HG02870 (cell line): ENCODE measurements at regions not wholly inside any gene's neighbourhood (a gene's known extent, or its start where the extent isn't known, plus 50 kb on each side); places are given as distances from the start of the nearest gene placed in this dataset.

ENCODE experiments used
- ATAC-seq: cut with Tn5 transposase; IDR thresholded peaks from one replicate; pipeline ENCODE4 v1.9.1; 2021; ENCODE audit warnings: mild to moderate bottlenecking, moderate library complexity; ENCODE audit not compliant: unreplicated experiment

DNA sequence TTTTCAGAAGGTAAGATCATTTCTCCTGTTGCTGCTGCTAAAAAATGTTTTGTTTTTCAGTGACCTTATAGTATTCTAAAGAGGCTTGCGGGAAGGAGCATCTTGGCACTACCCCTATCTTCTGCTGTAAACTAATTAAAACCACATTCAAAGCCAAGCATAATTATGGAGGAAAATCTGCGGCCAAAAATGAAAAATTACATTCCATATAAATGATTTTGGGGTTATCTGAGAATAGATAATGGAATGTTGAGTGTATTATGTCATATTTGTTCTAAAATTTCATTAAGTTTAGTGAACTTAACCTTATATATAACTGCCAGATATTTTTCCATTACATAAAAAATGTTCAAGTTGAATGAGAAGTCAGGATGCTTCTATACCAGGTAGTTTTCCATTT lies 170.4 kb upstream of the TMC3 start:
- no peak for ATAC-seq

GRCh38 chr15:81540909-81541308 lies 166.9 kb upstream of the TMC3 start:
- ATAC-seq: no peak

DNA sequence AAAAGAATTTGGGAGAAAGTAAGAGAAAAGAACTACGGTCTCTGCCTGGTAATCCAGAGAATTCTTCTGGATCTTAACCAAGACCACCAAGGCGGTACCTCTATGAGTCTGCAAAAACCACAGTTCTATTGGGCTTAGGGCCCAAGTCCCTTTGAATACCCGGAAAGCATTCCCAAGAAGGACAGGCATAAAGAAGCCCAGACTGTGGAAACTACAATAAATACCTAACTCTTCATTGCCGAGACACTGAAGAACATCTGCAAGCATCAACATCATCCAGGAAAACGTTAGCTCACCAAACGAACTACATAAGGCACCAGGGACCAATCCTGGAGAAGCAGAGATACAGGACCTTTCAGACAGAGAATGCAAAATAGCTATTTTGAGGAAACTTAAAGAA lies 162.3 kb upstream of the TMC3 start:
- ATAC-seq: no peak

GRCh38 chr15:81534124-81534523 lies 160.1 kb upstream of the TMC3 start:
- ATAC-seq: no peak

- no peak for ATAC-seq
Observed at GRCh38 chr15:81532001-81532400, 158.0 kb upstream of the TMC3 start.

DNA sequence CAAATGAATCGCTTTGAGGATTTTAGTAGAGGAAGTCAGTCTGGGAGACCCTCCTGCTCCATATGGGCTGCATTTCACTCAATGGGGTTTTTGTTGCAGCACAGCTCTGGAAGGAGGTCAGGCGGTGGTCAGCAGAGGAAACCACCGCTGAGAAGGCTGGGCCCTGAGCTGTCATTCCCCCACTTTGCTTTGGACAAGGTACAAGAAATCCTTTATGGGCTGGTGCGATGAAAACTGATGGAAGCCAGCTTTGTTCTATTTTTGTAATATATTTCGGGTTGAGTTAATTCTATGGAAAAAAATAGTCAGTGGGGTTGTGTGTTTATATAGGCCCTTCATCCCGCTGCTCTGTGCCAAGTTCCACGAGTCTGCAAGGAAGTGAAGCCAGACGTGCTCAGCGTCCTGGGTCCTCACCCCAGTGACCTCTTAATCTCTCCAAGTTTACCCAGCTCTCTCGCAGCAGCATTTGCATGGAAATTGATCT lies 157.1 kb upstream of the TMC3 start:
- ATAC-seq: no peak

GRCh38 chr15:81530271-81530691 lies 156.3 kb upstream of the TMC3 start:
- no peak for ATAC-seq

GRCh38 chr15:81529481-81529880 lies 155.5 kb upstream of the TMC3 start:
- no peak for ATAC-seq

GRCh38 chr15:81526029-81526428 lies 152.0 kb upstream of the TMC3 start:
- no peak for ATAC-seq

DNA sequence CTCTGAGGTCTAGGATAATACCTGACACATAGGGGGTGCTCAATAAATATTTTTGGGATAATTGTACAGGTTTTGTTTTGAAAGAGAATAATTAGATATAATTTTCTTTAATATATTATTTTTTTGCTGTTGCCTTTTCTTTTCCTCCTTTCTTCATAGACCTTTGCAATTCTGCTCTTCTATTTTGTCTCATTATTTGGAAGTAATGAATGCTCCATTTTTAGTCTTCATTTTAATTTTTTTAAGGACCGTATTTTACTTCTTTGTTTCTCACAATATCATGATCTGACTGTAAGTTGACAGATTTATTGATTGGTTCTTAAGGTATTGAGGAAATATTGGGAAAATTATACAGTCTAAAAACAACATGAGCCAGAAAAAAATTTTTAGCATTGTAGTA lies 150.5 kb upstream of the TMC3 start:
- ATAC-seq: no peak

GRCh38 chr15:81523867-81524266 lies 149.9 kb upstream of the TMC3 start:
- ATAC-seq: no peak

- ATAC-seq: no peak
Observed at GRCh38 chr15:81520480-81520879, 146.5 kb upstream of the TMC3 start.

GRCh38 chr15:81516461-81516860 lies 142.4 kb upstream of the TMC3 start:
- ATAC-seq: no peak

DNA sequence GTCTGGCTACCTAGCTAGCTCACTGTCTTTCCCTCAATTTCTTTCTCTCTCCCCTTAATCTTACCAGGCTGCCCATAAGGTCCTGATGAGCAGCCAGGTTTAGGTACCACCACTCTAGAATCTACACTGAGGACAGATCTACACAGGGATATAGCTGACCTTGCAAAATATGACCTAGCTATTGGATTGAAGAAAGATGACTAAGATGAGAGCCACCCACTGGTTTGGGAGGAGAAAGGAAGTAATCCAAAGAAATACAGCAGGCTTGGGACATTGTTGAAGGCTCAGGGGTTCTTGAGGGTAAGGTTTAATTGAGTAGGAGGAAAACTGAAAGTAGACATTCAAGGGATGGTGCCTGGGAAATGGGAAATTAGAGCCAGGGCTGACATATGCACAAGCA lies 142.0 kb upstream of the TMC3 start:
- ATAC-seq: no peak

DNA sequence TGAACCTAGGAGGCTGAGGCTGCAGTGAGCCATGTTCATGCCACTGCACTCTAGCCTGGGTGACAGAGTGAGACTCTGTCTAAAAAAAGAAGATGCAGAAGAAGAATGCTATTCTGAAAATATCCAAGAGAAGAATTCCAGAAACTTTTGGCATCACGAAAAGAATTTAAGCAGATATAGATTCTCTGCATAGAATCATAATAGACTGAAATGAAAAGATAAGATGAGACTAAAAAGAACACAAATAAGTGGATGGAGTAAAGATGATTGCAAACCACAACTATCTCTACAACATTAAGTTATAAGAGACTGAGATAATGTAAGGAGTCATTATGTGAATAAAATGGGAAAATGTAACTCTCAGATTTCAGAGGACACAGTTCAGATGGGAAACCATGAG lies 140.7 kb upstream of the TMC3 start:
- no peak for ATAC-seq

GRCh38 chr15:81511138-81511537 lies 137.1 kb upstream of the TMC3 start:
- ATAC-seq: no peak

GRCh38 chr15:81507831-81508230 lies 133.8 kb upstream of the TMC3 start:
- ATAC-seq: no peak

DNA sequence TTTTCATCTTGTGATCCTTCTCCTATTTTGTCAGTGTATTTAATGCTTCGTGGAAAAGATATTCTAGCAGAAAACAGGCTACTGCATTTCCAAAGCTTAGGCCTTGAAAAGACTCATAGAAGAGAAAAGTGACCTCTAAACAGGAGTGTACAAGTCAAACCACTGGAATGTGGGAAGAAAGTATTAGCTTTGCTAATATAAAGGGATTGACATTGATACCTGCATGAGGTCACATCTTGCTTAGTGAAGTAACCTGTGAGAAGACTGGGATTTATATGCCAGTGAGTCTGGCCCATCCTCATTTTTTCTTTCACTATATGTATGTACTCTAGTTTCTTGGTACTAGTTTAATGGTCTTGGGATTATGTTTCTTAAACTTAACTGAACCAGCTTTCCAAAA lies 132.9 kb upstream of the TMC3 start:
- ATAC-seq: no peak

GRCh38 chr15:81506071-81506470 lies 132.1 kb upstream of the TMC3 start:
- no peak for ATAC-seq

DNA sequence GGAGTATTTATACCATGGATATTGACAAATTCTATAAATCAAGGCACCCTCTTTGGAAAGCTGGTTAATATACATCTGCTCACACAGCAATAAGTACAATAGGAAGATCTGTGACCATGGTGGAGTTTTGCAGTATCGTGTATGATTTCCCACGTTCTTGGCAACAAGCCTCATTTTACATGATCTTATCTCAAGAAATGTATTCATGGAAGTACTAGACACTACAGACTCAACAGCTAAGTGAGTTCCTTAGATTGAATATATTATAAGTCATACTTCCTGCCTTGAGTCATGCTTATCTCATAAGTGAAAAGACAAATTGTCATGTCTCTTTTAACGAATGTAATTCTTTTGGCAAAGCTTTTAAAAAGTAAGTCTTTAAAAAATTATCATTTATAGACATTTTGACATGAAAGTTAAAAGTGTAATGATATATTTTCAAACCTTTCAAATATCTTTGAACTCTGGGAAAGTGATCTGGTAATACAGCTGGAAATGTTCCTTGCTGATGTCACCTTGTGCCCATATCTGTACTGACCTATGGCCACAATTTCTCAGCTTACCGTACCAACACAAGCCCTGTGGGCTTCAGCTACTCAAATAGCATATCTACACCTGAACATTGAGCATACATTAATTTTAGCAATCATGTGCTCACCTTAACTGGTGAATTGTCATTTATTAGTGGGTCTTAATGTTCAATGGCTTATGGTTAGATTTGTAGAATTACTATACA lies 130.3 kb upstream of the TMC3 start:
- ATAC-seq: no peak

- no peak for ATAC-seq
Observed at GRCh38 chr15:81502439-81502838, 128.4 kb upstream of the TMC3 start.

DNA sequence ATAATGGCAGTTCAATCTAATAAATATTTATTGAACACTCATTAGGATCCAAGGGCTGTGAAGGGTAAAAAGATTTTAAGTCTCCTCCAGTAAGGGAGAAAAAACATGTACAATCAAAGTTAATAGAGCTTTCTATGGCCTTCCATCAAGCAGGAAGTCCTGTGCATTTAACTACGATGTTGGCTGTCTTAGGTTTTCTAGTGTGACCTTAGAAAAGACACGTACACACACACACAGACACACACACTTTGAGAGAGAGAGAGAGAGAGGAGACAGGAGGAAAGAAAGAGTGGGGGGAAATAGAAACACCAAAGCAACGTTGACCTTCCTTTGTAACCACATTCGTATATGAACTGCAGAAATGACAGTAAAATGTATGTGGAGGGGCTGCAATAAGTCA lies 126.1 kb upstream of the TMC3 start:
- ATAC-seq: no peak

- no peak for ATAC-seq
Observed at GRCh38 chr15:81498294-81498693, 124.3 kb upstream of the TMC3 start.
